Omental fat pad (tissue), 3 donors: ENCODE measurements at regions not wholly inside any gene's neighbourhood (a gene's known extent, or its start where the extent isn't known, plus 50 kb on each side); places are given as distances from the start of the nearest gene placed in this dataset.

Experiments used
- ATAC-seq: fragments of 150-250 bp; one replicate; pipeline ENCODE4 v1.9.1; 2016; ENCODE audit warnings: mild to moderate bottlenecking, moderate library complexity; ENCODE audit not compliant: low FRiP score
- DNase-seq: peaks from one replicate; pipeline ENCODE4 v3.0.0-alpha.2; 2019; ENCODE audit warnings: low spot score
- CTCF ChIP-seq, 3 donors: fragments of 450-650 bp; IDR thresholded peaks; one replicate each; pipeline ENCODE4 v1.5.1; 2016 to 2017; ENCODE audit warnings: antibody characterized with exemption in 3 of 3, mild to moderate bottlenecking in 3 of 3, moderate library complexity in 2 of 3

GRCh38 chr6:55993418-55993817 lies 118.0 kb upstream of the BMP5 start:
- DNase-seq: no peak
- ATAC-seq: no peak
- no peak for TF ChIP-seq CTCF (IDR thresholded peaks at IDR 0.05)

- ATAC-seq: no peak
- no peak for TF ChIP-seq CTCF (IDR thresholded peaks at IDR 0.05)
- DNase-seq: no peak
Measured at GRCh38 chr6:55992546-55992945, 117.2 kb upstream of the BMP5 start.

- no peak for ATAC-seq
- TF ChIP-seq CTCF (IDR thresholded peaks at IDR 0.05): no peak
Measured at GRCh38 chr6:55985309-55985708, 109.9 kb upstream of the BMP5 start.

GRCh38 chr6:55983861-55984260 lies 108.5 kb upstream of the BMP5 start:
- DNase-seq: no peak
- no peak for TF ChIP-seq CTCF (IDR thresholded peaks at IDR 0.05)

More at GRCh38 chr6:55985309-55985708, 109.9 kb upstream of the BMP5 start:
- no peak for DNase-seq

GRCh38 chr6:55981660-55982059 lies 106.3 kb upstream of the BMP5 start:
- DNase-seq (no peak), ATAC-seq (no peak)
- TF ChIP-seq CTCF (IDR thresholded peaks at IDR 0.05): no peak

More at GRCh38 chr6:55983861-55984260, 108.5 kb upstream of the BMP5 start:
- no peak for ATAC-seq

GRCh38 chr6:55980627-55981211 lies 105.3 kb upstream of the BMP5 start:
- DNase-seq: no peak
- ATAC-seq: no peak
- TF ChIP-seq CTCF (IDR thresholded peaks at IDR 0.05): no peak

- DNase-seq (no peak), ATAC-seq (no peak)
- TF ChIP-seq CTCF (IDR thresholded peaks at IDR 0.05): no peak
Measured at GRCh38 chr6:55979526-55979925, 104.1 kb upstream of the BMP5 start.
